ENCODE measurements at regions not wholly inside any gene's neighbourhood (a gene's known extent, or its start where the extent isn't known, plus 50 kb on each side); places are given as distances from the start of the nearest gene placed in this dataset.

GRCh38 chr6:105799056-105799455 lies 287.1 kb upstream of the PRDM1 start:
- TF ChIP-seq CTCF (conservative IDR thresholded peaks at IDR 0.05; ENCODE audit: low read length) = no peak
- TF ChIP-seq EZH2phosphoT487 (IDR thresholded peaks at IDR 0.05; ENCODE audit: borderline replicate concordance, low read depth, low read length) = no peak
- intact Hi-C loops (cut with micrococcal nuclease; ENCODE audit: unreplicated experiment) = no loop called here

GRCh38 chr6:105797983-105798453 lies 288.1 kb upstream of the PRDM1 start:
- peaks cover 23% of the 10 kb centered on the region for H3K4me1 ChIP-seq (ENCODE audit: insufficient read depth, low read length, poor library complexity, severe bottlenecking)
- no peaks in the 10 kb centered on the region for H3K79me2 ChIP-seq (ENCODE audit: insufficient read depth, low read depth, low read length)
- POLR2A ChIA-PET = no interaction called here
- no peak overlapping the region for H3K27ac ChIP-seq (ENCODE audit: low read depth, low read length, poor library complexity, severe bottlenecking)
- H2AFZ ChIP-seq (ENCODE audit: low read length) = no peak overlapping the region
- DNase-seq (ENCODE audit: low spot score) = no peak
- H3K4me2 ChIP-seq (ENCODE audit: low read length) = no peak overlapping the region
- CTCF ChIA-PET (ENCODE audit: unreplicated experiment) = no interaction called here
- TF ChIP-seq EZH2phosphoT487 (IDR thresholded peaks at IDR 0.05; ENCODE audit: borderline replicate concordance, low read depth, low read length) (no peak), CTCF (conservative IDR thresholded peaks at IDR 0.05; ENCODE audit: low read length) (no peak)
- H3K9me2 ChIP-seq (ENCODE audit: insufficient read depth, low read length) = no peaks in the 10 kb centered on the region
- no peaks in the 10 kb centered on the region for H3K9me3 ChIP-seq (ENCODE audit: low read length)
- no peaks in the 10 kb centered on the region for H4K20me1 ChIP-seq (ENCODE audit: insufficient read depth, low read length)
- intact Hi-C loops (cut with micrococcal nuclease; ENCODE audit: unreplicated experiment) = no loop called here
- H3K4me3 ChIP-seq (ENCODE audit: low read depth, low read length, poor library complexity, severe bottlenecking) = no peak overlapping the region
- H3K36me3 ChIP-seq (ENCODE audit: insufficient read depth, low read length) = no peaks in the 10 kb centered on the region
- no TSS peak for BruUV-seq (replicated peaks)

More at GRCh38 chr6:105799056-105799455, 287.1 kb upstream of the PRDM1 start:
- H3K9me3 ChIP-seq (ENCODE audit: low read length) = no peaks in the 10 kb centered on the region
- POLR2A ChIA-PET = interaction anchor here (0.9 kb wide), 1 partner anchor 30 kb away, joined by 3 read pairs; no protein-coding TSS in a partner anchor
- CTCF ChIA-PET (ENCODE audit: unreplicated experiment) = no interaction called here
- DNase-seq (ENCODE audit: low spot score) = no peak
- no peak overlapping the region for H3K4me3 ChIP-seq (ENCODE audit: low read depth, low read length, poor library complexity, severe bottlenecking)
- no peaks in the 10 kb centered on the region for H3K36me3 ChIP-seq (ENCODE audit: insufficient read depth, low read length)
- H3K4me1 ChIP-seq (ENCODE audit: insufficient read depth, low read length, poor library complexity, severe bottlenecking) = peaks cover 13% of the 10 kb centered on the region
- no peaks in the 10 kb centered on the region for H4K20me1 ChIP-seq (ENCODE audit: insufficient read depth, low read length)
- no peak overlapping the region for H3K27ac ChIP-seq (ENCODE audit: low read depth, low read length, poor library complexity, severe bottlenecking)
- no peak overlapping the region for H3K4me2 ChIP-seq (ENCODE audit: low read length)
- H3K9me2 ChIP-seq (ENCODE audit: insufficient read depth, low read length) = no peaks in the 10 kb centered on the region
- BruUV-seq (replicated peaks) = no TSS peak
- H2AFZ ChIP-seq (ENCODE audit: low read length) = 0 out of 2 replicates have a peak overlapping the region, but pooled peaks have one; percentile 5
- H3K79me2 ChIP-seq (ENCODE audit: insufficient read depth, low read depth, low read length) = no peaks in the 10 kb centered on the region

- H3K9me3 ChIP-seq (ENCODE audit: low read length) = no peaks in the 10 kb centered on the region
- no peaks in the 10 kb centered on the region for H3K36me3 ChIP-seq (ENCODE audit: insufficient read depth, low read length)
- POLR2A ChIA-PET = interaction anchor here (1.0 kb wide), 1 partner anchor 104 kb away, joined by 3 read pairs; no protein-coding TSS in a partner anchor
Observed at GRCh38 chr6:105797286-105797979, 288.7 kb upstream of the PRDM1 start.

More at GRCh38 chr6:105797286-105797979, 288.7 kb upstream of the PRDM1 start:
- no peaks in the 10 kb centered on the region for H3K9me2 ChIP-seq (ENCODE audit: insufficient read depth, low read length)
- no peak for DNase-seq (ENCODE audit: low spot score)
- no TSS peak for BruUV-seq (replicated peaks)
- peaks cover 29% of the 10 kb centered on the region for H3K4me1 ChIP-seq (ENCODE audit: insufficient read depth, low read length, poor library complexity, severe bottlenecking)
- TF ChIP-seq CTCF (conservative IDR thresholded peaks at IDR 0.05; ENCODE audit: low read length) (no peak), EZH2phosphoT487 (IDR thresholded peaks at IDR 0.05; ENCODE audit: borderline replicate concordance, low read depth, low read length) (no peak)
- intact Hi-C loops (cut with micrococcal nuclease; ENCODE audit: unreplicated experiment) = no loop called here
- no peak overlapping the region for H3K4me3 ChIP-seq (ENCODE audit: low read depth, low read length, poor library complexity, severe bottlenecking)
- H2AFZ ChIP-seq (ENCODE audit: low read length) = no peak overlapping the region
- no peak overlapping the region for H3K27ac ChIP-seq (ENCODE audit: low read depth, low read length, poor library complexity, severe bottlenecking)
- H3K4me2 ChIP-seq (ENCODE audit: low read length) = no peak overlapping the region
- H4K20me1 ChIP-seq (ENCODE audit: insufficient read depth, low read length) = no peaks in the 10 kb centered on the region
- CTCF ChIA-PET (ENCODE audit: unreplicated experiment) = no interaction called here
- no peaks in the 10 kb centered on the region for H3K79me2 ChIP-seq (ENCODE audit: insufficient read depth, low read depth, low read length)

All from OCI-LY7 (cell line).